ENCODE measurements at regions not wholly inside any gene's neighbourhood (a gene's known extent, or its start where the extent isn't known, plus 50 kb on each side); places are given as distances from the start of the nearest gene placed in this dataset.

GRCh38 chr5:68161156-68161555, 54.4 kb upstream of the PIK3R1 start:
- H3K9me1 ChIP-seq (ENCODE audit: control insufficient read depth, extremely low read depth, insufficient read depth, low read length) = no peaks in the 10 kb centered on the region
- peaks cover 4% of the 10 kb centered on the region for H3K4me1 ChIP-seq (ENCODE audit: control insufficient read depth, extremely low read depth, insufficient read depth, low read length)
- no peaks in the 10 kb centered on the region for H3K27me3 ChIP-seq (ENCODE audit: control insufficient read depth, extremely low read depth, insufficient read depth, low read length)
- FAIRE-seq (no peak), DNase-seq (ENCODE audit: low read depth, low spot score) (no peak)
- no peaks in the 10 kb centered on the region for H3K9me3 ChIP-seq (ENCODE audit: control insufficient read depth, low read depth, low read length)
- no peak overlapping the region for H3K4me3 ChIP-seq (ENCODE audit: control insufficient read depth in 2 of 3, extremely low read depth in 1 of 3, insufficient read depth in 2 of 3, low read depth in 1 of 3, low read length in 3 of 3)
- H4K20me1 ChIP-seq (ENCODE audit: control insufficient read depth, extremely low read depth, insufficient read depth, low read length) = no peaks in the 10 kb centered on the region
- H3K36me3 ChIP-seq (ENCODE audit: control insufficient read depth in 2 of 2, extremely low read depth in 1 of 2, insufficient read depth in 2 of 2, low read length in 2 of 2) = no peaks in the 10 kb centered on the region
- dilution Hi-C loops (cut with MboI; ENCODE audit: extremely low pct_ligation_motif_present, low sequenced_read_pairs) = no loop called here
- no peak overlapping the region for H3K9ac ChIP-seq (ENCODE audit: control insufficient read depth, extremely low read depth, insufficient read depth, low read length)
- H3K79me2 ChIP-seq (ENCODE audit: control insufficient read depth, insufficient read depth, low read length) = no peaks in the 10 kb centered on the region
- H3K27ac ChIP-seq (ENCODE audit: control insufficient read depth, insufficient read depth, low read length) = no peak overlapping the region
- H3K4me2 ChIP-seq (ENCODE audit: control insufficient read depth, extremely low read depth, insufficient read depth, low read depth, low read length) = no peak overlapping the region
- H2AFZ ChIP-seq (ENCODE audit: control insufficient read depth, low read length) = no peak overlapping the region
- TF ChIP-seq EZH2 (IDR thresholded peaks at IDR 0.05; ENCODE audit: low read length) = no peak
- no peak for TF ChIP-seq CTCF (optimal IDR thresholded peaks at IDR 0.05 in 1 of 3, IDR thresholded peaks at IDR 0.05 in 1 of 3, conservative IDR thresholded peaks at IDR 0.05 in 1 of 3; ENCODE audit: extremely low read depth in 1 of 3, insufficient read depth in 2 of 3, low read length in 3 of 3)

GRCh38 chr5:68159224-68159951, 56.2 kb upstream of the PIK3R1 start:
- Histone ChIP-seq H3K9ac (ENCODE audit: control insufficient read depth, extremely low read depth, insufficient read depth, low read length) (no peak overlapping the region), H2AFZ (ENCODE audit: control insufficient read depth, low read length) (no peak overlapping the region), H3K36me3 (ENCODE audit: control insufficient read depth in 2 of 2, extremely low read depth in 1 of 2, insufficient read depth in 2 of 2, low read length in 2 of 2) (no peaks in the 10 kb centered on the region), H3K79me2 (ENCODE audit: control insufficient read depth, insufficient read depth, low read length) (no peaks in the 10 kb centered on the region), H3K4me2 (ENCODE audit: control insufficient read depth, extremely low read depth, insufficient read depth, low read depth, low read length) (no peak overlapping the region), H3K4me1 (ENCODE audit: control insufficient read depth, extremely low read depth, insufficient read depth, low read length) (peaks cover 4% of the 10 kb centered on the region), H4K20me1 (ENCODE audit: control insufficient read depth, extremely low read depth, insufficient read depth, low read length) (no peaks in the 10 kb centered on the region), H3K4me3 (ENCODE audit: control insufficient read depth in 2 of 3, extremely low read depth in 1 of 3, insufficient read depth in 2 of 3, low read depth in 1 of 3, low read length in 3 of 3) (no peak overlapping the region), H3K27me3 (ENCODE audit: control insufficient read depth, extremely low read depth, insufficient read depth, low read length) (no peaks in the 10 kb centered on the region), H3K27ac (ENCODE audit: control insufficient read depth, insufficient read depth, low read length) (no peak overlapping the region), H3K9me1 (ENCODE audit: control insufficient read depth, extremely low read depth, insufficient read depth, low read length) (no peaks in the 10 kb centered on the region), H3K9me3 (ENCODE audit: control insufficient read depth, low read depth, low read length) (no peaks in the 10 kb centered on the region)
- dilution Hi-C loops (cut with MboI; ENCODE audit: extremely low pct_ligation_motif_present, low sequenced_read_pairs) = no loop called here
- TF ChIP-seq CTCF (optimal IDR thresholded peaks at IDR 0.05 in 1 of 3, IDR thresholded peaks at IDR 0.05 in 1 of 3, conservative IDR thresholded peaks at IDR 0.05 in 1 of 3; ENCODE audit: extremely low read depth in 1 of 3, insufficient read depth in 2 of 3, low read length in 3 of 3) (no peak), EZH2 (IDR thresholded peaks at IDR 0.05; ENCODE audit: low read length) (no peak)
- FAIRE-seq = peak; percentile 67
- no peak for DNase-seq (ENCODE audit: low read depth, low spot score)
